Endothelial cell (in vitro differentiated cells): ENCODE measurements at regions not wholly inside any gene's neighbourhood (a gene's known extent, or its start where the extent isn't known, plus 50 kb on each side); places are given as distances from the start of the nearest gene placed in this dataset.
"Not testable (repeated sequence)": the region's sequence is repeated elsewhere in the genome, so short reads cannot be mapped to it uniquely, and the experiment has no call there.

ENCODE experiments used
- DNase-seq: peaks from one replicate; pipeline ENCODE4 v3.0.0; 2021; ENCODE audit warnings: low spot score
- H3K27ac Mint-ChIP-seq: one replicate; pipeline ENCODE4 v1.8.0; 2021; ENCODE audit warnings: mixed read lengths, inconsistent platforms; ENCODE audit not compliant: unreplicated experiment
- H3K27me3 Mint-ChIP-seq: one replicate; pipeline ENCODE4 v1.8.0; 2021; ENCODE audit warnings: mild to moderate bottlenecking, moderate library complexity, mixed read lengths, inconsistent platforms; ENCODE audit not compliant: unreplicated experiment
- H3K36me3 Mint-ChIP-seq: one replicate; pipeline ENCODE4 v1.8.0; 2021; ENCODE audit warnings: mild to moderate bottlenecking, low read depth, mixed read lengths, inconsistent platforms; ENCODE audit not compliant: unreplicated experiment
- H3K4me1 Mint-ChIP-seq: one replicate; pipeline ENCODE4 v1.8.0; 2021; ENCODE audit warnings: mild to moderate bottlenecking, mixed read lengths, inconsistent platforms; ENCODE audit not compliant: unreplicated experiment
- H3K4me3 Mint-ChIP-seq: one replicate; pipeline ENCODE4 v1.8.0; 2021; ENCODE audit warnings: mild to moderate bottlenecking, mixed read lengths, inconsistent platforms; ENCODE audit not compliant: unreplicated experiment
- H3K9me3 Mint-ChIP-seq: one replicate; pipeline ENCODE4 v1.8.0; 2021; ENCODE audit warnings: mixed read lengths, inconsistent platforms; ENCODE audit not compliant: unreplicated experiment
- TF ChIP-seq, protein P1 (sequence below): fragments of 200-600 bp; sonication (generic); IDR thresholded peaks from one replicate; pipeline ENCODE4 v1.5.0; 2021; ENCODE audit warnings: antibody characterized with exemption; ENCODE audit not compliant: unreplicated experiment

- no peak overlapping the region for H3K27ac Mint-ChIP-seq
- no peaks in the 10 kb centered on the region for H3K9me3 Mint-ChIP-seq
- no peaks in the 10 kb centered on the region for H3K27me3 Mint-ChIP-seq
- H3K4me3 Mint-ChIP-seq: no peak overlapping the region
- DNase-seq: no peak
- H3K36me3 Mint-ChIP-seq: no peaks in the 10 kb centered on the region
- TF ChIP-seq, protein P1, sequence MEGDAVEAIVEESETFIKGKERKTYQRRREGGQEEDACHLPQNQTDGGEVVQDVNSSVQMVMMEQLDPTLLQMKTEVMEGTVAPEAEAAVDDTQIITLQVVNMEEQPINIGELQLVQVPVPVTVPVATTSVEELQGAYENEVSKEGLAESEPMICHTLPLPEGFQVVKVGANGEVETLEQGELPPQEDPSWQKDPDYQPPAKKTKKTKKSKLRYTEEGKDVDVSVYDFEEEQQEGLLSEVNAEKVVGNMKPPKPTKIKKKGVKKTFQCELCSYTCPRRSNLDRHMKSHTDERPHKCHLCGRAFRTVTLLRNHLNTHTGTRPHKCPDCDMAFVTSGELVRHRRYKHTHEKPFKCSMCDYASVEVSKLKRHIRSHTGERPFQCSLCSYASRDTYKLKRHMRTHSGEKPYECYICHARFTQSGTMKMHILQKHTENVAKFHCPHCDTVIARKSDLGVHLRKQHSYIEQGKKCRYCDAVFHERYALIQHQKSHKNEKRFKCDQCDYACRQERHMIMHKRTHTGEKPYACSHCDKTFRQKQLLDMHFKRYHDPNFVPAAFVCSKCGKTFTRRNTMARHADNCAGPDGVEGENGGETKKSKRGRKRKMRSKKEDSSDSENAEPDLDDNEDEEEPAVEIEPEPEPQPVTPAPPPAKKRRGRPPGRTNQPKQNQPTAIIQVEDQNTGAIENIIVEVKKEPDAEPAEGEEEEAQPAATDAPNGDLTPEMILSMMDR: no peak
- no peaks in the 10 kb centered on the region for H3K4me1 Mint-ChIP-seq
Measured at GRCh38 chr2:76159042-76159648, 448.4 kb upstream of the GCFC2 start.

- H3K4me3 Mint-ChIP-seq: no peak overlapping the region
- DNase-seq: no peak
- no peaks in the 10 kb centered on the region for H3K36me3 Mint-ChIP-seq
- TF ChIP-seq, protein P1: no peak
- H3K27me3 Mint-ChIP-seq: no peaks in the 10 kb centered on the region
- H3K9me3 Mint-ChIP-seq: no peaks in the 10 kb centered on the region
- no peak overlapping the region for H3K27ac Mint-ChIP-seq
- no peaks in the 10 kb centered on the region for H3K4me1 Mint-ChIP-seq
Measured at GRCh38 chr2:76157531-76157930, 446.8 kb upstream of the GCFC2 start.

DNA sequence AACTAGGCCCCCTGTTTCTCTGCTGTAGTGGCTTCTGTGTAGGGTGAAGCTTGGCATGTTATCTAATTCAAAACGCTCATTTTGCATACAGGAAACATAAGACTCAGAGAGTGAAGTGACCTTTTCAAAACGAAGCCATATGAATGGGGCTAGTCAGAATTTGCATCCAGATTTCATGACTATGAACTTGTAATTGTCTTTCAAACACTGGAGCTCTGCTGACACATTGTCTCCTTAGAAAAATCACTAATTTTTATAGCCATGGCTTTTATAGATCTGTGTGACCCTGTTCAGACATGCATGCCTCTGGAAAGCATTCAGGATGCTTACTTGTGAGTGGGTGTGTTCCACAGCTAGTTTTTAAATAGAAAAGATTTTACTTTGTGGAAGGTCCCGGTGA lies 444.3 kb upstream of the GCFC2 start:
- Mint-ChIP-seq H3K36me3 (no peaks in the 10 kb centered on the region), H3K9me3 (no peaks in the 10 kb centered on the region), H3K27me3 (no peaks in the 10 kb centered on the region), H3K4me1 (no peaks in the 10 kb centered on the region), H3K27ac (no peak overlapping the region), H3K4me3 (no peak overlapping the region)
- TF ChIP-seq, protein P1: no peak
- no peak for DNase-seq

DNA sequence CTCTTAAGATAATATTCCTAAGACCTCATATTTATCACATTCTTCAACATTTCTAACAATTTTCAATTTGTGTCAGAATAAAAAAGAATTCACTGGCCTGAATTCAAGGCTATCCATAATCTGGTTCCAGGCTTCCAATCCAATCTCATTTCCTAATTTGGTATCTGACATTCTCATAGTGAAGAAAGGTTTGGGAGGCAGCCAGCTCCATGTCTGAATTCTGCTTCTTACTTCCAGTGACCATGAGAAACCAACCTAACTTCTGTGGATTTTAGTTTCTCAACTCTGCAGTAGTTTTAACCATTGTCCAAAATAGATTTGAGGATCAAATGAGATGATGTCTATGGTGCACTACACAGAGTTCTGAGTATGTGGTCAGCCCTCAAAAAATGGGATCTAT lies 439.1 kb upstream of the GCFC2 start:
- Mint-ChIP-seq H3K4me3 (no peak overlapping the region), H3K4me1 (no peaks in the 10 kb centered on the region), H3K9me3 (no peaks in the 10 kb centered on the region), H3K27ac (no peak overlapping the region), H3K27me3 (no peaks in the 10 kb centered on the region), H3K36me3 (no peaks in the 10 kb centered on the region)
- TF ChIP-seq, protein P1: no peak
- DNase-seq: no peak

DNA sequence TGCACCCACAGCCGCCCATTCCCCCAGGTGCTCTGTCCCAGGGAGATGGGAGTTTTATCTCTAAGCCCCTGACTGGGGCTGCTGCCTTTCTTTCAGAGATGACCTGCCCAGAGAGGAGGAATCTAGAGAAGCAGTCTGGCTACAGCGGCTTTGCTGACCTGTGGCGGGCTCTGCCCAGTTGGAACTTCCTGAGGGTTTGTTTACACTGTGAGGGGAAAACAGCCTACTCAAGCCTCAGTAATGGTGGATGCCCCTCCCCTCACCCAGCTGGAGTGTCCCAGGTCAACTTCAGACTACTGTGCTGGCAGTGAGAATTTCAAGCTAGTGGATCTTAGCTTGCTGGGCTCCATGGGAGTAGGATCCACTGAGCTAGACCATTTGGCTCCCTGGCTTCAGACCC lies 428.6 kb upstream of the GCFC2 start:
- H3K27ac Mint-ChIP-seq, H3K9me3 Mint-ChIP-seq: not testable (repeated sequence)

More for the DNA sequence above, 428.6 kb upstream of the GCFC2 start:
- H3K4me1 Mint-ChIP-seq, DNase-seq, H3K36me3 Mint-ChIP-seq, H3K27me3 Mint-ChIP-seq, H3K4me3 Mint-ChIP-seq: not testable (repeated sequence)
